ENCODE measurements at regions not wholly inside any gene's neighbourhood (a gene's known extent, or its start where the extent isn't known, plus 50 kb on each side); places are given as distances from the start of the nearest gene placed in this dataset.
"Not testable (repeated sequence)": the region's sequence is repeated elsewhere in the genome, so short reads cannot be mapped to it uniquely, and the experiment has no call there.

GRCh38 chr22:48624401-48624800 is 1203.3 kb downstream of the BRD1 start:
- no peak for DNase-seq

- no peak for DNase-seq
Measured at GRCh38 chr22:48622891-48623545, 1204.7 kb downstream of the BRD1 start.

- DNase-seq = no peak
Measured at GRCh38 chr22:48621085-48621484, 1206.6 kb downstream of the BRD1 start.

GRCh38 chr22:48620460-48620859 is 1207.2 kb downstream of the BRD1 start:
- DNase-seq = not testable (repeated sequence)

- DNase-seq = no peak
Measured at GRCh38 chr22:48619721-48620120, 1208.0 kb downstream of the BRD1 start.

GRCh38 chr22:48618326-48618725 is 1209.3 kb downstream of the BRD1 start:
- DNase-seq = no peak

GRCh38 chr22:48616656-48617055 is 1211.0 kb downstream of the BRD1 start:
- no peak for DNase-seq

- DNase-seq = no peak
Measured at GRCh38 chr22:48615171-48616008, 1212.3 kb downstream of the BRD1 start.

GRCh38 chr22:48613566-48614200 is 1214.0 kb downstream of the BRD1 start:
- no peak for DNase-seq

GRCh38 chr22:48612077-48612995 is 1215.3 kb downstream of the BRD1 start:
- DNase-seq = no peak

GRCh38 chr22:48609279-48609865 is 1218.3 kb downstream of the BRD1 start:
- DNase-seq = no peak

GRCh38 chr22:48607901-48608662 is 1219.6 kb downstream of the BRD1 start:
- no peak for DNase-seq

- DNase-seq = no peak
Measured at GRCh38 chr22:48606684-48607307, 1220.9 kb downstream of the BRD1 start.

GRCh38 chr22:48605856-48606481 is 1221.7 kb downstream of the BRD1 start:
- no peak for DNase-seq

GRCh38 chr22:48605125-48605524 is 1222.5 kb downstream of the BRD1 start:
- no peak for DNase-seq

GRCh38 chr22:48603621-48604320 is 1223.9 kb downstream of the BRD1 start:
- DNase-seq = no peak

GRCh38 chr22:48602805-48603518 is 1224.7 kb downstream of the BRD1 start:
- no peak for DNase-seq

GRCh38 chr22:48600681-48601080 is 1227.0 kb downstream of the BRD1 start:
- DNase-seq = no peak

- no peak for DNase-seq
Measured at GRCh38 chr22:48600171-48600570, 1227.5 kb downstream of the BRD1 start.

All from NCI-H1048 (cell line).